Inflammatory macrophage (primary cell): ENCODE measurements at regions not wholly inside any gene's neighbourhood (a gene's known extent, or its start where the extent isn't known, plus 50 kb on each side); places are given as distances from the start of the nearest gene placed in this dataset.

Experiments used
- DNase-seq, 2 donors: peaks; one replicate each; pipeline ENCODE4 v3.0.0-alpha.2; 2020 to 2022

GRCh38 chr15:95346721-95347475 lies 983.6 kb upstream of the NR2F2 start:
- DNase-seq = no peak

- no peak for DNase-seq
Observed at GRCh38 chr15:95347837-95348236, 982.7 kb upstream of the NR2F2 start.

- no peak for DNase-seq
Observed at GRCh38 chr15:95350908-95351307, 979.6 kb upstream of the NR2F2 start.

GRCh38 chr15:95352631-95353187 lies 977.8 kb upstream of the NR2F2 start:
- DNase-seq = no peak

- no peak for DNase-seq
Observed at GRCh38 chr15:95353512-95353911, 977.0 kb upstream of the NR2F2 start.

GRCh38 chr15:95359966-95360365 lies 970.5 kb upstream of the NR2F2 start:
- DNase-seq = no peak

GRCh38 chr15:95362306-95362705 lies 968.2 kb upstream of the NR2F2 start:
- no peak for DNase-seq

- no peak for DNase-seq
Observed at GRCh38 chr15:95363646-95364045, 966.9 kb upstream of the NR2F2 start.

GRCh38 chr15:95365511-95366107 lies 964.9 kb upstream of the NR2F2 start:
- no peak for DNase-seq

- DNase-seq = no peak
Observed at GRCh38 chr15:95368191-95368590, 962.3 kb upstream of the NR2F2 start.

GRCh38 chr15:95368755-95369601 lies 961.5 kb upstream of the NR2F2 start:
- no peak for DNase-seq

GRCh38 chr15:95370291-95370690 lies 960.2 kb upstream of the NR2F2 start:
- no peak for DNase-seq

- no peak for DNase-seq
Observed at GRCh38 chr15:95371664-95372063, 958.8 kb upstream of the NR2F2 start.

GRCh38 chr15:95375281-95375680 lies 955.2 kb upstream of the NR2F2 start:
- no peak for DNase-seq

GRCh38 chr15:95377258-95377852 lies 953.1 kb upstream of the NR2F2 start:
- no peak for DNase-seq

GRCh38 chr15:95394186-95395067 lies 936.1 kb upstream of the NR2F2 start:
- DNase-seq = no peak

GRCh38 chr15:95400428-95400827 lies 930.1 kb upstream of the NR2F2 start:
- DNase-seq = no peak

- no peak for DNase-seq
Observed at GRCh38 chr15:95401587-95401986, 928.9 kb upstream of the NR2F2 start.

- DNase-seq = no peak
Observed at GRCh38 chr15:95405447-95405846, 925.1 kb upstream of the NR2F2 start.

GRCh38 chr15:95407534-95407933 lies 923.0 kb upstream of the NR2F2 start:
- DNase-seq = no peak

GRCh38 chr15:95409211-95409610 lies 921.3 kb upstream of the NR2F2 start:
- no peak for DNase-seq
